Liver (tissue), 8 donors: ENCODE measurements at regions not wholly inside any gene's neighbourhood (a gene's known extent, or its start where the extent isn't known, plus 50 kb on each side); places are given as distances from the start of the nearest gene placed in this dataset.

Experiments used
- DNase-seq: peaks from one replicate; pipeline ENCODE4 v3.0.0-alpha.2; 2017; ENCODE audit warnings: low spot score
- H3K27ac ChIP-seq, 2 donors: one replicate each; pipeline ENCODE4 v1.7.0; 2013; ENCODE audit warnings: inconsistent platforms in 2 of 2, low read length in 2 of 2, control low read depth in 1 of 2, low read depth in 1 of 2, mild to moderate bottlenecking in 1 of 2
- H3K27me3 ChIP-seq, 4 donors: one replicate each; pipeline versions ENCODE4 v1.6.1 to v1.7.0; 2013; ENCODE audit warnings: low read length in 3 of 4, inconsistent platforms in 1 of 4, mild to moderate bottlenecking in 1 of 4, moderate library complexity in 1 of 4; ENCODE audit not compliant: control insufficient read depth in 4 of 4, insufficient read depth in 4 of 4
- H3K36me3 ChIP-seq, 4 donors: one replicate each; pipeline versions ENCODE4 v1.6.1 to v1.7.0; 2013; ENCODE audit warnings: low read length in 3 of 4, mild to moderate bottlenecking in 3 of 4, low read depth in 1 of 4, moderate library complexity in 1 of 4; ENCODE audit not compliant: control insufficient read depth in 4 of 4, insufficient read depth in 3 of 4
- H3K4me1 ChIP-seq, 4 donors: one replicate each; pipeline versions ENCODE4 v1.6.1 to v1.7.0; 2013; ENCODE audit warnings: low read length in 3 of 4, mild to moderate bottlenecking in 3 of 4, moderate library complexity in 1 of 4; ENCODE audit not compliant: control insufficient read depth in 4 of 4, insufficient read depth in 4 of 4
- H3K4me3 ChIP-seq, 3 donors: one replicate each; pipeline versions ENCODE4 v1.6.1 to v1.7.0; 2013; ENCODE audit warnings: low read length in 3 of 3, control low read depth in 1 of 3, low read depth in 1 of 3, mild to moderate bottlenecking in 1 of 3
- H3K9ac ChIP-seq, 2 donors: one replicate each; pipeline ENCODE4 v1.7.0; 2013; ENCODE audit warnings: low read length in 2 of 2, mild to moderate bottlenecking in 2 of 2, moderate library complexity in 2 of 2, control low read depth in 1 of 2, low read depth in 1 of 2
- H3K9me3 ChIP-seq, 4 donors: one replicate each; pipeline versions ENCODE4 v1.6.1 to v1.7.0; 2013; ENCODE audit warnings: low read length in 3 of 4; ENCODE audit not compliant: control insufficient read depth in 4 of 4
- ATF3 ChIP-seq: IDR thresholded peaks from 2 replicates; pipeline ENCODE4 v1.6.1; 2016; ENCODE audit warnings: antibody characterized with exemption
- CTCF ChIP-seq: fragments of 150-350 bp; IDR thresholded peaks from 2 replicates; pipeline ENCODE4 v1.5.1; 2017; ENCODE audit warnings: improper control_type of control experiment, low read depth, low read length; ENCODE audit not compliant: missing input control
- EGR1 ChIP-seq, 2 donors: IDR thresholded peaks; 2 replicates each; pipeline ENCODE4 v1.6.1; 2016 to 2018; ENCODE audit warnings: antibody characterized with exemption in 2 of 2, low read depth in 2 of 2
- FOXA1 ChIP-seq: IDR thresholded peaks from 2 replicates; pipeline ENCODE4 v1.6.1; 2016; ENCODE audit warnings: antibody characterized with exemption
- FOXA2 ChIP-seq: IDR thresholded peaks from 2 replicates; pipeline ENCODE4 v1.6.1; 2016; ENCODE audit warnings: antibody characterized with exemption
- GABPA ChIP-seq, 2 donors: IDR thresholded peaks in 1 of 2; conservative IDR thresholded peaks in 1 of 2; 2 replicates each; pipeline ENCODE4 v1.6.1; 2016; ENCODE audit warnings: antibody characterized with exemption in 2 of 2, mild to moderate bottlenecking in 1 of 2, moderate library complexity in 1 of 2
- HNF4A ChIP-seq, 2 donors: conservative IDR thresholded peaks; 2 replicates each; pipeline ENCODE4 v1.6.1; 2016; ENCODE audit warnings: antibody characterized with exemption in 2 of 2, mild to moderate bottlenecking in 2 of 2
- HNF4G ChIP-seq: IDR thresholded peaks from 2 replicates; pipeline ENCODE4 v1.6.1; 2016; ENCODE audit warnings: antibody characterized with exemption
- JUND ChIP-seq, 2 donors: IDR thresholded peaks; 2 replicates each; pipeline ENCODE4 v1.6.1; 2016; ENCODE audit warnings: antibody characterized with exemption in 2 of 2
- MAX ChIP-seq: IDR thresholded peaks from 2 replicates; pipeline ENCODE4 v1.6.1; 2016; ENCODE audit warnings: antibody characterized with exemption
- NR2F2 ChIP-seq: IDR thresholded peaks from 2 replicates; pipeline ENCODE4 v1.6.1; 2016; ENCODE audit warnings: antibody characterized with exemption
- RAD21 ChIP-seq, 2 donors: IDR thresholded peaks; 2 replicates each; pipeline ENCODE4 v1.6.1; 2016; ENCODE audit warnings: antibody characterized with exemption in 2 of 2, mild to moderate bottlenecking in 2 of 2
- REST ChIP-seq: IDR thresholded peaks from 2 replicates; pipeline ENCODE4 v1.6.1; 2016; ENCODE audit warnings: antibody characterized with exemption, mild to moderate bottlenecking
- RXRA ChIP-seq, 2 donors: IDR thresholded peaks; 2 replicates each; pipeline ENCODE4 v1.6.1; 2017 to 2018; ENCODE audit warnings: antibody characterized with exemption in 2 of 2, mild to moderate bottlenecking in 1 of 2
- SP1 ChIP-seq: IDR thresholded peaks from 2 replicates; pipeline ENCODE4 v1.6.1; 2018; ENCODE audit warnings: antibody characterized with exemption, mild to moderate bottlenecking
- TAF1 ChIP-seq: conservative IDR thresholded peaks from 2 replicates; pipeline ENCODE4 v1.6.1; 2016; ENCODE audit warnings: antibody characterized with exemption, mild to moderate bottlenecking
- YY1 ChIP-seq: IDR thresholded peaks from 2 replicates; pipeline ENCODE4 v1.6.1; 2016; ENCODE audit warnings: antibody characterized with exemption, mild to moderate bottlenecking
- ZBTB33 ChIP-seq: IDR thresholded peaks from 2 replicates; pipeline ENCODE4 v1.6.1; 2016; ENCODE audit warnings: antibody characterized with exemption
- WGBS: extraction: QIAGEN DNeasy Blood & Tissue Kit; methylation state at CpG from one replicate; pipeline ENCODE4 v1.1.7; 2013; 5-methylcytosine and 5-hydroxymethylcytosine counted together
- donor health status: healthy.
- donor health status: healthy.
- donor health status: healthy.
- donor health status: healthy.
- donor health status: healthy.

GRCh38 chr5:3305432-3305831 lies 290.2 kb upstream of the IRX1 start:
- no peak overlapping the region for H3K27ac ChIP-seq
- no peaks in the 10 kb centered on the region for H3K4me1 ChIP-seq
- H3K27me3 ChIP-seq = no peaks in the 10 kb centered on the region
- TF ChIP-seq HNF4G = no peak
- no peak for TF ChIP-seq EGR1 (IDR thresholded peaks at IDR 0.05; ENCODE audit: low read depth in 2 of 2)
- no peak for TF ChIP-seq TAF1
- no peak for TF ChIP-seq CTCF
- no peak for TF ChIP-seq SP1
- no peak for TF ChIP-seq ZBTB33
- TF ChIP-seq GABPA (IDR thresholded peaks at IDR 0.05 in 1 of 2, conservative IDR thresholded peaks at IDR 0.05 in 1 of 2) = no peak
- no peak for TF ChIP-seq YY1
- TF ChIP-seq NR2F2 = no peak
- no peak for TF ChIP-seq FOXA2
- no peak for TF ChIP-seq JUND (IDR thresholded peaks at IDR 0.05)
- TF ChIP-seq REST = no peak
- no peak for TF ChIP-seq FOXA1
- TF ChIP-seq ATF3 = no peak
- no peak for TF ChIP-seq RXRA (IDR thresholded peaks at IDR 0.05)
- no peak for TF ChIP-seq HNF4A (conservative IDR thresholded peaks at IDR 0.05)
- TF ChIP-seq RAD21 (IDR thresholded peaks at IDR 0.05) = no peak
- no peaks in the 10 kb centered on the region for H3K36me3 ChIP-seq
- no peak for DNase-seq
- no peak overlapping the region for H3K4me3 ChIP-seq
- no peak overlapping the region for H3K9ac ChIP-seq
- 80% methylated on average over 29 of the region's 29 CpGs for whole genome bisulfite sequencing
- no peaks in the 10 kb centered on the region for H3K9me3 ChIP-seq

- no peak for DNase-seq
- Histone ChIP-seq H3K4me1 (no peaks in the 10 kb centered on the region), H3K27me3 (no peaks in the 10 kb centered on the region), H3K4me3 (no peak overlapping the region), H3K9ac (no peak overlapping the region), H3K36me3 (no peaks in the 10 kb centered on the region), H3K9me3 (no peaks in the 10 kb centered on the region), H3K27ac (no peak overlapping the region)
- WGBS = 77% methylated on average over 10 of the region's 10 CpGs
- TF ChIP-seq GABPA (IDR thresholded peaks at IDR 0.05 in 1 of 2, conservative IDR thresholded peaks at IDR 0.05 in 1 of 2) = no peak
- no peak for TF ChIP-seq YY1
- TF ChIP-seq TAF1 = no peak
- TF ChIP-seq NR2F2 = no peak
- TF ChIP-seq MAX = no peak
- TF ChIP-seq ATF3 = no peak
- no peak for TF ChIP-seq HNF4G
- TF ChIP-seq RAD21 (IDR thresholded peaks at IDR 0.05) = no peak
- no peak for TF ChIP-seq FOXA2
- TF ChIP-seq CTCF = no peak
- no peak for TF ChIP-seq JUND (IDR thresholded peaks at IDR 0.05)
- TF ChIP-seq EGR1 (IDR thresholded peaks at IDR 0.05; ENCODE audit: low read depth in 2 of 2) = no peak
- TF ChIP-seq HNF4A (conservative IDR thresholded peaks at IDR 0.05) = no peak
- TF ChIP-seq SP1 = no peak
- TF ChIP-seq RXRA (IDR thresholded peaks at IDR 0.05) = no peak
Observed at GRCh38 chr5:3304346-3304745, 291.3 kb upstream of the IRX1 start.
